HTR-8/SVneo (cell line): ENCODE measurements at regions not wholly inside any gene's neighbourhood (a gene's known extent, or its start where the extent isn't known, plus 50 kb on each side); places are given as distances from the start of the nearest gene placed in this dataset.
A peak's percentile ranks its signal among the peaks of the same experiment; 100 is the strongest.

ENCODE experiments used
- DNase-seq: peaks from one replicate; pipeline ENCODE4 v3.0.0; 2011; ENCODE audit warnings: low spot score, mixed read lengths; ENCODE audit not compliant: insufficient read length
- FAIRE-seq: peaks from 2 replicates; lab custom pipeline; 2011; peaks lifted over from hg19 to GRCh38; lab: Jason Lieb, UNC

GRCh38 chr5:115072266-115073064 lies 97.2 kb downstream of the TRIM36 start:
- DNase-seq: no peak
- FAIRE-seq: no peak

- no peak for FAIRE-seq
Measured at GRCh38 chr5:115070737-115071136, 99.0 kb downstream of the TRIM36 start.

GRCh38 chr5:115069087-115069968 lies 100.4 kb downstream of the TRIM36 start:
- DNase-seq (peak; percentile 21), FAIRE-seq (no peak)

More at GRCh38 chr5:115070737-115071136, 99.0 kb downstream of the TRIM36 start:
- no peak for DNase-seq

GRCh38 chr5:115068239-115069086 lies 101.2 kb downstream of the TRIM36 start:
- no peak for DNase-seq
- no peak for FAIRE-seq

GRCh38 chr5:115064380-115064779 lies 105.3 kb downstream of the TRIM36 start:
- DNase-seq (no peak), FAIRE-seq (no peak)

GRCh38 chr5:115054387-115054951 lies 115.2 kb downstream of the TRIM36 start:
- DNase-seq (no peak), FAIRE-seq (no peak)

GRCh38 chr5:115052948-115053347 lies 116.8 kb downstream of the TRIM36 start:
- DNase-seq (no peak), FAIRE-seq (no peak)

GRCh38 chr5:115050866-115051265 lies 118.8 kb downstream of the TRIM36 start:
- FAIRE-seq (no peak), DNase-seq (no peak)

GRCh38 chr5:115033861-115034260 lies 135.8 kb downstream of the TRIM36 start:
- DNase-seq: no peak
- no peak for FAIRE-seq

- DNase-seq (no peak), FAIRE-seq (no peak)
Measured at GRCh38 chr5:115028557-115028956, 141.2 kb downstream of the TRIM36 start.

GRCh38 chr5:115024922-115025321 lies 144.8 kb downstream of the TRIM36 start:
- DNase-seq (no peak), FAIRE-seq (no peak)

GRCh38 chr5:115022303-115022702 lies 147.4 kb downstream of the TRIM36 start:
- DNase-seq (no peak), FAIRE-seq (no peak)

- no peak for DNase-seq
- no peak for FAIRE-seq
Measured at GRCh38 chr5:115016646-115017045, 153.1 kb downstream of the TRIM36 start.

GRCh38 chr5:114999176-114999575 lies 170.5 kb downstream of the TRIM36 start:
- FAIRE-seq (no peak), DNase-seq (no peak)

GRCh38 chr5:114989512-114989911 lies 180.2 kb downstream of the TRIM36 start:
- FAIRE-seq (no peak), DNase-seq (no peak)

- no peak for FAIRE-seq
Measured at GRCh38 chr5:114988096-114988495, 181.6 kb downstream of the TRIM36 start.

GRCh38 chr5:114984796-114985195 lies 184.9 kb downstream of the TRIM36 start:
- no peak for DNase-seq
- FAIRE-seq: no peak

More at GRCh38 chr5:114988096-114988495, 181.6 kb downstream of the TRIM36 start:
- no peak for DNase-seq

- DNase-seq (no peak), FAIRE-seq (no peak)
Measured at GRCh38 chr5:114981111-114981510, 188.6 kb downstream of the TRIM36 start.

GRCh38 chr5:114977979-114978573 lies 191.6 kb downstream of the TRIM36 start:
- DNase-seq (no peak), FAIRE-seq (no peak)

GRCh38 chr5:114969482-114969881 lies 200.2 kb downstream of the TRIM36 start:
- no peak for DNase-seq
- FAIRE-seq: no peak
